GM04503 (cell line): ENCODE measurements at regions not wholly inside any gene's neighbourhood (a gene's known extent, or its start where the extent isn't known, plus 50 kb on each side); places are given as distances from the start of the nearest gene placed in this dataset.
"Not testable (repeated sequence)": the region's sequence is repeated elsewhere in the genome, so short reads cannot be mapped to it uniquely, and the experiment has no call there.

Experiments used
- DNase-seq: peaks from one replicate; pipeline ENCODE4 v3.0.0-alpha.2; 2012; ENCODE audit warnings: low read depth

GRCh38 chr1:29554208-29554778 is 318.0 kb downstream of the PTPRU start:
- DNase-seq: no peak

GRCh38 chr1:29551123-29551936 is 315.0 kb downstream of the PTPRU start:
- DNase-seq: no peak

DNA sequence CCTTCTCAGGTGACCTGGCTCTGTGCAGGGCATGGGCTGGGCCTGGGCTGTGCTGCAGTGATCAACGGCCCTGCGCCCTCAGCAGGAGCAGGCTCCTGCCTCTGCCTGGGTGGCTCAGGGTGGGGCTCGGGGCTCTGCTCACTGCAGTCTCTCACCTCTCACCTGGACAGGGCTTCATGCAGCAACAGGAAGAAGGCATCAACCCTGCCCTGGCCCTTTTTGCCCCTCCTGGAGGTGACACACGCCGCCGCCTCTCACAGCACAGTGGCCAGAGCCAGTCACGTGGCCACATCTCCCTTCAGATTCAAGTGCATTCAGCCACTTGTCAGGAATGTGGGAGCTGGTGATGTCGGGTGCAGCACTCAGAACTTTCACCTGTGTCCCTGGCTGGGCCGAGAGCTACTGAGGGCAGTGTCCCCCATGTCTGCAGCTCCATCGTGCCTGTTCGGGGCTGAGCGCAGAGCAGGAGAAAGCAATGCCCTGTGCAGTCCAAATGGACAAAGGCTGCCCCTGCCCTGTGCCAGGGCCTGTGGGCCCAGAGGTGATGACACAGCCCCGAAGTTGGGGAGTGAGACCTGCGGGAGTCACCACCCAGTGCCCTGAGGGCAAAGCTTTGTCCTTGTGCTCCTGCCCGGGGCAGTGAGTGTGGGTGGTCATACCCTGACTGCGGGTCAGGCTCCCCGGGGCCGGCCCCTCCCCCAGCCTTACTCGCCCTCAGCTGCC is 314.0 kb downstream of the PTPRU start:
- no peak for DNase-seq

DNA sequence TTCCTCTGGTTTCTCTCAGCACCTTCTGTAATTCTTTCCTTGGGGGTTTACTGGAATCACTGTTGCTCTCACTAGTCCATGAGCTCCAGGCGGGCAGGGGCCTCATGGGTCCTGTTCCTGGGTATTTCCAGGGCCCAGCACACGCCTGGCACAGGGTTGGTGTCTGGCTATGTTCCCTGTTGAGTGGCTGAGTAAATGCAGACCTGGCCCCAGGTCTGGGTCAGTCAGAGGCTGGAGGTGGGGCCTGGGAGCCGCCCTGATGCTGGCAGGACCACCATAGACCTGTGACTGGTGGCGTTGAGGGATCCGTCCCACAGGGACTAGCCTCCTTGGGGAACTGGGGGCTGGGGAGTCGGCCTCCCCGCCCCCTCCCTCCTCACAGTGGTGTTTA is 313.4 kb downstream of the PTPRU start:
- not testable (repeated sequence) for DNase-seq

DNA sequence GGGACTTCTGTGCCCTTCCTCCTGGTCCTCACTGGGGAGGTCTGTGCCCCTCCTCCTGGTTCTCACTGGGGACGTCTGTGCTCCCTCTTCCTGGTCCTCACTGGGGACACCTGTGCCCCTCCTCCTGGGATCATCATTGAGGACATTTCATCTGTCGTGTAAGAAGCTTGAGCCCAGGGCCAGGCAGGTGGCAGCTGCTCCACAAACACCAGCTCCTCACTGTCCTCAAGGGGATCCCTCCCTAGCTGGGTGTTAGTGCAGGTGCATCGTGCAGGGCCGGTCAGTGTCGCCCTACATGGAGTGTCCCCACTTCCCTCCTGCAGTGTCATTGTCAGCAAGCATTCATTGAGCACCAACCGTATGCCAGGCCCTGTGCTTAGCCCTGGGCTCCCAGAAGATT is 312.7 kb downstream of the PTPRU start:
- no peak for DNase-seq

DNA sequence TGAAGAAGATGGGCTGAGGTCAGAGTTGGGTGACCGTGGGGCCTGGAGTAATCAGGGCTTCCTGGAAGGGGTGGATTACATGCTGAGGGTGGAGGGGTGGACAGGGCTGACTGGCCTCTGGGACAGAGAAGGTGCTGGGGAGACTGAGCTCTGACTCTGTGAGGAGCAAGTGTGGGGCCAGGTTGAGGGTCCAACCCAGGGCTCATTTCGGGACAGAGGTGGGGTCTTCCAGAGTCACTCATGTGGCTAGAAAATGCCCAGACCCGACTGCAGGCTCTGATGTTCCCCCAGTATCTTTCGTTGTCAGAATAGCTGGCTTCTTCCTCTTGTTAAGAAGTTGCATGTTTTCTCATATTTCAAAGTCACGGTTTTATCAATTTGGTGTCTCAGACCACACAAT is 311.8 kb downstream of the PTPRU start:
- no peak for DNase-seq

DNA sequence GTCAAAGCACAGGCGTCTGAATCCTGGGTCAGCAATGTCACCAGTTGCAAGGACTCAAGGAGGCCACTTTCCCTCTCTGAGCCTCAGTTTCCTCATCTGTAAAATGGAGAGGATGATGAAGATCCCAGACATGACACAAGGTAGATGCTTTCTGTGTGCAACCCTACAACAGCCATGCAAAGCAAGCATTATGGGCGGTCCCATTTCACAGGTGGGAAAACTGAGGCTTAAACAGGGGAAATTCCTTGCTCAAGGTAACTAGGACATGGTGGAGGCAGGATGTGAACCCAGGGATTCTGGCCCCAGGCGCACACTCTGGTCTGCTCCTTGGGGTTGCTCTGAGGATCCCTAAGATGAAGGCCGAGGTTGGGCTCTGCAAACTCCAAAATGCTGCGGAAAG is 311.0 kb downstream of the PTPRU start:
- no peak for DNase-seq

DNA sequence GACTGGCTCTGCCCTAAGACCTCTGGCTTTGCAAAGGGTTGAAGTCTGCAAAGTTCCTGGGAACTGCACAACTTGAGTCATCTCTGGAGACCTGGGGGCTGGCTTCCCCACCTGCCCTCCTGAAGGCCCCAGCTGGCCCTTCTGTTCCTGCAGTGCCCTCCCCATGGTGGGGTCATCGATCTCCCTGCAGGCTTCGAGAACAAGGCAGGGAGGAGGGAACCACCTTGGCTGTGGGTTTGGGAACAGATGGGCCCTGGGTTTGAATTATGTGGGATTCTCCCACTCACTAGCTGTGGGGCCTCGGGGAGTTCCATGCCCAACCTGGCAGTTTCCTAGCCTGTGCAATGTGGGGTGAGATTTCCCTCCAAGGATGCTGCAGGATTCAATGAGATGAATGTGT is 310.2 kb downstream of the PTPRU start:
- no peak for DNase-seq

- DNase-seq: no peak
Measured at GRCh38 chr1:29544406-29544805, 308.1 kb downstream of the PTPRU start.

DNA sequence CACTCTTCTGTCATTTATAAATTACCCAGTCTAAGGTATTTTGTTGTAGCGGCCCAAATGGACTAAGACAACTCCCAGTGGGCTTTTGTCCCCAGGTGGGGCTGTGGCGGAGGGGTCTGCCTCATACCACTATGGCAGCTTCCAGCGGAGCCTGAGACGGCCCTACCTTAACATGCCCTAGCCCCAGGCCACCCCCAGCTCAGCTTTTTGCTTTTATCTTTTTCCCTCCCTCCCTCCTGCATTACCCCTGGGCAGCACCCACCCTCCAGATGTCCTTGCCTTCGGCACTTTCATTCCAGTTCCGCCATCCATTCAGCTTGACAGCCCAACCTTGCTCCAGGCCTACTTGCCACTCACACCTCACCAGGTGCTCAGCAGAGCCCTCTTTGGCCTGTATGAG is 307.3 kb downstream of the PTPRU start:
- no peak for DNase-seq

GRCh38 chr1:29542548-29542947 is 306.2 kb downstream of the PTPRU start:
- no peak for DNase-seq

GRCh38 chr1:29541631-29542030 is 305.3 kb downstream of the PTPRU start:
- no peak for DNase-seq

- DNase-seq: no peak
Measured at GRCh38 chr1:29540801-29541357, 304.6 kb downstream of the PTPRU start.

DNA sequence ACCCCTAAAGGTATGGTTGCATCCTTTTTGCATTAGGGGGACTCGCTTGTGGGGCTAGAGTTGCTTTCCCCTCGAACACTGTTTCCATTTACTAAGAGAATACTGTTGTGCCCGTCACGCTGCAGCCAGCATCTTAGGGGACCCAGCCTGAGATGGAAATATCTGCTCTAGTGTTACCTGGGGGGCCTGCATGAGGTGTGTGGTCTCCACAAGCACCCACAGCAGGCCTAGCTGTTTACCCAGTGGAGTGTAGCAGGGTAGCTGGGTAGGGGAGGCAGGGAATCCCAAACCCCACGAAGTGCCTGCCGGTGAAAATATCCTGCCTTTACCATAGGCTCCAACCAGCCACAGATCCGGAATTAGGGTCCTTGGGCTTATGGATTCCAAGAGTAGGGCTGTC is 303.6 kb downstream of the PTPRU start:
- no peak for DNase-seq

DNA sequence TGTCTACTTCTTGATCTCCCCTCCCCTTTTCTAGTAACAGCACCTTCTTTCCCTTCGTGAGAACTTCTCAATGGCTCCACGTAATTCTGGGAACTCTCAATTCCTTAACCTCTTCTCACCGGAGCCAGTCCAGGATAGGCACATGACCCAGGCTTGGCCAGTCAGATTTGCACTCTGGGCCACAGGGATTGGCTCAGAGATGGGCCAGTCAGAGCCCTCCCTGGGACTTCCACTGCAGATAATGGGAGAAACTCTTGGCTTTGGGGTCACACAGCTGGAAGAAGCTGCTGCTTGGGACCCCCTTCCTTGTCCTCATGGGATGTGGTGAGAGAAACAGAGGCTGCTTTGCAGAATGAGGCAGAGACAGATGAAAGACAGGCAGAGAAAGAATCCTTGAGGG is 302.3 kb downstream of the PTPRU start:
- DNase-seq: no peak

DNA sequence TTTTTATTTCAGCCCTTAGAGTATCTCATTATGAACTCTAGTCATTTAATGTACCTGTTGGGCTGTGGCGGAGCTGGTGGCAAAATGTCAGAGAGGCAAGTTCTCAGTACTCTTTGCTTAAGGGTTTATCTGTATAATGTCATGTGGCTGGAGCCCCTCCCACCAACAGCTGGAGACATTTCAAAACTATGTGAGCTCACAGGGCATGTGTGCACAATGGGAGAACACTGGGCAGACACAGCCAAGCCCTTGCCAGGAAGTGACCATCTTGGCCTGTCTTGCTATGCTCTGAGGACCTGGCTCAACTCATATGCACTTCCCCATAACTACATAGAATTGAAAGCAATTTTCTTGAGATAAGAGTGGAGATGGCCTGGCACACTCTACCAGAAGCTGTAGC is 296.4 kb downstream of the PTPRU start:
- DNase-seq: no peak

- DNase-seq: no peak
Measured at GRCh38 chr1:29532285-29532684, 296.0 kb downstream of the PTPRU start.

DNA sequence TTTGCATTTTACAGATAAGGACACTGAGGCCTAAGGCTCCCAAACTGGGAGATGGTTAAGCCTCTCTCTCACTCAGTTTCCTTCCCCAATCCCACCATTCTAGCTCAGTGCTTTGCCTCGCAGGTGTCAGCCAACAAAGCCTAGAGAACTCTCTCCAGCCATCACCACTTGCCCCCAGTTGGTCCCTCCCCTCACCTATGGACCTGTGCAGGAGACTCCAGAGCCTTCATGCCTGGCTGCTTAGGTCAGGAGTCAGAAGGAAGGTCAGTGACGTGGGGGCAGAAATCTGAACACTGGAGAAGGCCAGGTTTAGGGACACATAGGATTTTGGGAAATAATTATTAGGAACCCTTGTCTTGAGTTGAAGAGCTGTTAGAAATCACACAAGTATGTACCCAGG is 295.3 kb downstream of the PTPRU start:
- no peak for DNase-seq

DNA sequence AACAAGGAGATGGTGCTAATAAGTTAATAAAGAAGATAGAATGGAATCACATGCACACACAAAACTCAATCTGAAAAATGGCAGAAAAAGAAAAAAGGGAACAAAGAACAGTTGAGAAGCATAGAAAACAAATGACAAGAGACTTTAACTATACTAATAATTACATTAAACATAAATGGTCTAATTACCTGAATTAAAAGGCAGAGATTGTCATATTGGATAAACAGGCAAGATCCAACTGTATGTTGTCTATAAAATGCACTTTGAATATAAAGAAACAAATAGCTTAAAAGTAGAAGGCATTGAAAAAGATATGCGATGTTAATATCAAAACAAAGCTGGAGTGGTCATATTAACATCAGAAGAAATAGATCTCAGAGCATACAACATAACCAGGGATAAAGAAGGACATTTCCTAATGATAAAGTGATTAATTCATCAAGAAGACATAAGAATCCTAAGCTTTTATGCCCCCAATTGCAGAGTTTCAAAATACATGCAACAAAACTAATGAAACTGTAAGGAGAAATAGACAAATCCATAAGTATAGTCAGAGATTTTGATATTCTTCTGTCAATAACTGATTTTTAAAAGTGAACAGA is 293.5 kb downstream of the PTPRU start:
- DNase-seq: no peak

GRCh38 chr1:29527314-29528004 is 291.1 kb downstream of the PTPRU start:
- DNase-seq: no peak

DNA sequence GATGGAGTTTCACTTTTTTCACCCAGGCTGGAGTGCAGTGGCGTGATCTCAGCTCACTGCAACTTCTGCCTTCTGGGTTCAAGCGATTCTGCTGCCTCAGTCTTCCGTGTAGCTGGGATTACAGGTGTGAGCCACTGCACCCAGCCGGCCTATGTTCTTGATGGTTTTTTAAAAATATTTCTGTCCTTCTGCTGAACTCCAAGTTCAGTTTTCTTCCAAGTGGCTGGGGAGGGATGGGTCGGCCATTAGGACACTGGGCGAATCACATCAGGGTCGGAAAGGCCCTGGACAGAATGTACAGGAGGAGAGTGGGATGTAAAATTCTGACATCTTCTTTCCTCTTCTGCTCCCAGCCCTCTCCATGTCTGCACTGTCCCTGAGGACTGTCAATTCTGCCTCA is 289.6 kb downstream of the PTPRU start:
- no peak for DNase-seq
